Epithelial cell of prostate (primary cell): ENCODE measurements at regions not wholly inside any gene's neighbourhood (a gene's known extent, or its start where the extent isn't known, plus 50 kb on each side); places are given as distances from the start of the nearest gene placed in this dataset.
A peak's percentile ranks its signal among the peaks of the same experiment; 100 is the strongest.

Source experiments
- DNase-seq: peaks from one replicate; pipeline ENCODE4 v3.0.0-alpha.2; 2011; ENCODE audit warnings: low read depth, low spot score
- H3K27ac ChIP-seq: fragments of 450-650 bp; 2 replicates; pipeline ENCODE4 v1.5.1; 2017; ENCODE audit warnings: mild to moderate bottlenecking

DNA sequence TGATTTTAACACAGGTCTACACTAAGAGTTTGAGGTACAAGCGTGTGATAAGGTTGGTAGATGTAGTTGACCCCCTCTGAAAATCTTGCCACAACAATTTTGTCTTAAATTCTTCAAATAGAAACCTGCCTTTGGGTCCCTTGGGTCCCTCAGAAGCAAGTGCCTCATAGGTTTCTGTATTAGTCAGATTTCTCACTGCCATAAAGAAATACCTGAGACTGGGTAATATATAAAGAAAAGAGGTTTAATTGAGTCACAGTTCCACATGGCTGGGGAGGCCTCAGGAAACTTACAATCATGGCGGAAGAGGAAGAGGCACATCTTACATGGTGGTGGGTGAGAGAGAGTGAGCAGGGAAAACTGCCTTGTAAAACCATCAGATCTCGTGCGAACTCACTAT is 301.2 kb downstream of the MAP2K6 start:
- no peak overlapping the region for H3K27ac ChIP-seq
- DNase-seq = no peak

DNA sequence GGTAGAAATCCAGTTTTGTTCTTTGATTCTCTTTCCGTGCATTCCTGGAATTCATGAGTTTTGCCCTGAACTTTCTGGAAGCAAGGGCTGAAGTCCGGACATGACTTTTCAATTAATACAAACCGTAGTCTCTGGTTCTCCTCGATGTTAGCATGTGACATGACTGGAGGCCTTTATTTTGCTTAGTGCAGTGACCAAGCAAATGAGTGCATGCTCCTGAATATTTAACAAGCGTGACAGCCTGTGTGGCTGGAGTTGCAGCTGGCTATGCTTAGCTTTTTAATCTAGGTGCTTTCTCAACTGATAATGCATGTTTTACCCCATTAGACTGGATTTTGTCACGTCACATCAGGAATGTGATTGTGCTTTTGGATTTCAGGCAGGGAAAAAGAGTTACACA is 302.1 kb downstream of the MAP2K6 start:
- H3K27ac ChIP-seq = no peak overlapping the region
- DNase-seq = no peak

DNA sequence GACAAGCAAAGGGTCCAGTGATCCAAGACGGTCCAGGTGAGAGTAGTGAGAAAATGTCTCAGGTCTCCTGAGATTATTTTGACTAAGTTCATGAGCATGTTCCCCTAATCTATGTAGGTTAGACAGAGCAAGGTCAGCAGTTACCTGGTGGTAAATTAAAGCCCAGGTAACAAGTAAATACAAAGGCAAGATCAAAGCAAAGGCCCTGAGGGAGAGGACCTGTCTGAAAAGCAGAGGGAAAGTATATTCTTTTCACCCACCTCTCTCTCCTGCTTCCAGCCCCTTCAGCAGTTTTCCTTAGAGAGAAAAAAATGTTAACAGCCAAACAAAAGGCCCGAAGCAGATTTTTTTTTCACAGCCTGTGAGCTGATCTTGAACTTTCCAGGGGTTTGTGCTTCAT is 302.7 kb downstream of the MAP2K6 start:
- H3K27ac ChIP-seq = no peak overlapping the region
- no peak for DNase-seq

- no peak for DNase-seq
- no peak overlapping the region for H3K27ac ChIP-seq
Observed at GRCh38 chr17:69717819-69718218, 303.3 kb downstream of the MAP2K6 start.

GRCh38 chr17:69719474-69720048 is 305.1 kb downstream of the MAP2K6 start:
- H3K27ac ChIP-seq = no peak overlapping the region
- DNase-seq = no peak

DNA sequence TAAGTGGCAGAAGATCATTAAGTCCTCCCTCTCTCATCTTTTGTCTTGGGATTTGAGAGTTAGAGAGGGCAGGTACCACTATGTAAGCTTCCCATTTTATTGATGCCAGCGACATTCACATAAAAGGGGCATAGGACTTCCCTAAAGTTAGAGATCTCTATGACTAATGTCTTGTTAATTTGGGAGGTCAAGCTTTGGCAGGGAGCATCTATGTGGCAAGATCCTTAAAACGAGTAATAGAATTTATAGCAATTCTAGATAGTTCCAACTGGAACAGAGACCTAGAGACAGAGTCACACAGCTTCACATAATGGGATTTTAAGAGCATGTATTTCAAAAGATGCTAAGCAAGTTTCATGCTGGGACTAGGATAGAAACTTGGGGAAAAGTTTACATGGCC is 308.0 kb downstream of the MAP2K6 start:
- no peak for DNase-seq
- H3K27ac ChIP-seq = no peak overlapping the region

DNA sequence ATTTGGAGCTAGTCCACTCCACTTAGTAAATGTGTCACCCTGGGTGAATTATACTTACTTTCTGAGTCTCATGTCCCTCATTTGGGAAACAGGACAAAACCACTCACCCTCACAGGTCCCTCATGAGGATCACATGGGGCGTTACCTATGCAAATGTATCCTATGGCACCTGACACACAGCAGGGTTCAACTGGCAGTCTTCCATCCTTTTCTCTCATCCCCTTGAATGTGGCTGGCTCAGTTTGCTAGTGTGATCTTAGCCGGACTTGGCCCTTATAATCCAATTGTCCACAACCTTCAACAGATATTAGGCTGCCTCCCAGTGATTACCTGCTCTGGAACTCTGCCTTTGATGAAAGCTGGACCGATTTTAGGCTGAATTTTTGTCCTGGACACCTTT is 308.8 kb downstream of the MAP2K6 start:
- no peak for DNase-seq
- no peak overlapping the region for H3K27ac ChIP-seq

GRCh38 chr17:69723741-69724140 is 309.2 kb downstream of the MAP2K6 start:
- no peak overlapping the region for H3K27ac ChIP-seq
- no peak for DNase-seq

DNA sequence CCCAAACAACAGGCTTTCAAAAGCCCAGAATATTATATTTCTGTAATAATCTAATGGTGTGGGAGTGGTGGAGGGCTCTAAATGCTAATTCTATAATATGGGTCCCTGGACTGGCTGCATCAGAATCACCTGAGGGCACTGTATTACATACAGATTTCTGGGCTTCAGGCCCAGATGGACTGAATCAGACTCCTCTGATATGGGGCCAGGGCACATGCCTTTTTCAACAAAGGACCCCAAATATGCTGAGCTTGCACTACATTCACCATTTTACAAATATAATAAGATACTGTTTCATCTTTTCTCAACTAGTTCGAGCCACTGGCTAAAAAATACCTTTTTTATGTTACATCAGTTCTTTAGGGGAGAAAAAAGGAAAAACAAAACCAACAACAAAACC is 309.7 kb downstream of the MAP2K6 start:
- DNase-seq = no peak
- no peak overlapping the region for H3K27ac ChIP-seq

DNA sequence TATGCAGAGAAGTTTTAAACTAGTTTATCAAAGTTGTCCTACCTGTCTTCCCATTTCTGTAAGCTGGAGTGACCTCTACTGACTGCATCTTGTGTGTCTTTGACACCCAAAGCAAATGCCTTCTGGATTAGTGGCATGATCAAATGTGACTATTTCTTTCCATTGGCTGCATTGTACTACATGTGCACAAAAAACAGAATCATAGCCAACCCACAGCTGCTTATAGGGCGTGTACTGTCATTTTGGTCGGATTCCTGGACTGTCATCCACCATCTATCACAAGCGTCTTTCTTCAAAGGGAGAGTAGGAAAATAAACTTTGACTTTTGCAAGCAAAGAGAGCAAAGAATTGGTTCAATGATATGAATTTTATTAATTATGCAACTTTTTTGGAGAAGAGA is 310.6 kb downstream of the MAP2K6 start:
- no peak for DNase-seq
- H3K27ac ChIP-seq = no peak overlapping the region

GRCh38 chr17:69728816-69729215 is 314.3 kb downstream of the MAP2K6 start:
- no peak overlapping the region for H3K27ac ChIP-seq
- DNase-seq = no peak

GRCh38 chr17:69729944-69730343 is 315.4 kb downstream of the MAP2K6 start:
- peak overlapping the region; percentile 46 for H3K27ac ChIP-seq

DNA sequence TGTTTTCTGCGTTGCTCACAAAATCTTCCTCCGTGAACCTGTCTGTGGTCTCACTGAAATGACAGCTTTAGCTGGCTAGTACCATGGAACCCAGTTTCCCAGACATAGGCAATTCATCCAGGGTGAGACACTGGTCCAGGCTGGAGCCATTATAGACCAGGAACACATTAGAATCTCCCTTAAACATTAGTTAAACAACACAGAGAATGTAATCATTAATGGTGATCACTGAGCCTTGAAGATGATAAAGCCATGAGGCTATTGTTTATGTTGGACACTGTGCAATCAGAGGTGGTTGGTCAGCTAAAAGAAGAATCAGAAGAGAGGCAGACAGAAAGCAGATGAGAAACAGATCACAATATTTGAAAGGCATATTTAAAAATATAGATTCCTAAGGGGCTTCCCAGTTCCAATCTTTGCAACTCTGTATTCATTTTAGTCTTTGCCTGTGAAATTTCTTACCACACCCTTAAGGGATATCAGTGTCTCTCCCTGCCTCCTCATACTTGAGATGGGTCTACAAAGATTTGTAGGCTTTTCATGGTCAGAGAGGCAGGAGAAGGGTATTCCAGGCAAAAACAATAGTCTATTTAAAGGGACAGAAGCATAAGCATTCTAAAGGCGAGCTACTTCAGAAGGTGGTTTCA is 317.9 kb downstream of the MAP2K6 start:
- no peak for DNase-seq
- peak overlapping the region; percentile 73 for H3K27ac ChIP-seq

More at GRCh38 chr17:69729944-69730343, 315.4 kb downstream of the MAP2K6 start:
- DNase-seq = peak; percentile 89

DNA sequence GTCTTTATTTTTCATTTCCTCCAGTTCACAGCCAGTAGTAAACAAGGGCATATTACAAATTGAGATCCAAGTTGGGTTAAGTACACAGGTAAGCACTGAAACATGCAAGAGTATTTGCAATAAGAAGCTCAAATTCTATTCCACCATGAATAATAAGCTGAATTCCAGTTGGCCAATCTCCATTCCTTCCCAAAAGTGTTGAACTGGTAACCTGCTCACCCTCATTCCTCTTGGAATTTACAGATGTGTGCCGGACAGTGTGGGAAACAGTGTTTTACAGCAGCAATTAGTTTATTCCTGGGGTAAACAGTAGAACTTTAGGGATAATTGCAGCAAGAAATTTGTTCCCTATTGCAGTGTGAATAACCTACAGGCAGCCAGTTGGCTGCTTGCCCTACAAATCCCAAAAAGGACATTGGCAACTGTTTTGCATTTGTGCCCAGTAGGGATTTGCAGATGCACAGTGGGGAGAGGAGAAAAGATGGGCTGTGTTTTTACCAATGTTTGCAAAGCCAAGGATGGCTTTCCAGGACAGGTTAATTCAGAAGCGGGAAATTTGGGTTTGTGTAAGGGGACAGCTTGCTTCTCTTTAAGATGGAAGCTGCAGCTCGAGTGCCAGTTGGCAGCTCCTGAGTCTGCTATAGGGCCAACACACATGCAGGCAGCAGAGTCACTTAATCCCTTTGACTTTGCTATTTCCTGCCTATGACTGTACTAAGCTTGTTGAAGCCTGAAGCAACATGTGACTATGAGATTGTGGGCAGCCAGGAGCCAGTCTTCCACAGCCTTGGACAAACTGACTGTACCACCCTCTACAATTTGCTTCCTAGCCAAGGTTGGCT is 318.9 kb downstream of the MAP2K6 start:
- DNase-seq = peak; percentile 91
- H3K27ac ChIP-seq = peak overlapping the region; percentile 73

GRCh38 chr17:69734656-69735055 is 320.2 kb downstream of the MAP2K6 start:
- no peak for DNase-seq
- H3K27ac ChIP-seq = peak overlapping the region; percentile 73

GRCh38 chr17:69735285-69735684 is 320.8 kb downstream of the MAP2K6 start:
- DNase-seq = no peak
- no peak overlapping the region for H3K27ac ChIP-seq

- no peak overlapping the region for H3K27ac ChIP-seq
- no peak for DNase-seq
Observed at GRCh38 chr17:69743091-69743490, 328.6 kb downstream of the MAP2K6 start.

GRCh38 chr17:69744512-69745070 is 330.1 kb downstream of the MAP2K6 start:
- no peak overlapping the region for H3K27ac ChIP-seq
- DNase-seq = no peak

GRCh38 chr17:69749911-69750310 is 325.1 kb upstream of the KCNJ16 start:
- DNase-seq = no peak
- no peak overlapping the region for H3K27ac ChIP-seq

GRCh38 chr17:69757688-69758430 is 317.2 kb upstream of the KCNJ16 start:
- no peak for DNase-seq
- no peak overlapping the region for H3K27ac ChIP-seq
